ENCODE measurements at regions not wholly inside any gene's neighbourhood (a gene's known extent, or its start where the extent isn't known, plus 50 kb on each side); places are given as distances from the start of the nearest gene placed in this dataset.

- no peak overlapping the region for H4K12ac ChIP-seq (ENCODE audit: low read depth, low read length)
- H3K18ac ChIP-seq (ENCODE audit: low read length): no peak overlapping the region
- no peak overlapping the region for H2AFZ ChIP-seq (ENCODE audit: insufficient read depth, low read length, poor library complexity)
- H3K4me1 ChIP-seq (ENCODE audit: control insufficient read depth in 1 of 2, insufficient read depth in 2 of 2, low read length in 2 of 2): no peaks in the 10 kb centered on the region
- H2BK12ac ChIP-seq (ENCODE audit: low read length): no peak overlapping the region
- no peak overlapping the region for H2AK5ac ChIP-seq (ENCODE audit: low read length)
- no peak overlapping the region for H3K27ac ChIP-seq (ENCODE audit: low read depth, low read length)
- H4K91ac ChIP-seq (ENCODE audit: low read depth, low read length): no peak overlapping the region
- no peak overlapping the region for H3K9ac ChIP-seq (ENCODE audit: low read length)
- no peaks in the 10 kb centered on the region for H3K79me1 ChIP-seq (ENCODE audit: low read length)
- no peaks in the 10 kb centered on the region for H3K79me2 ChIP-seq (ENCODE audit: control insufficient read depth, insufficient read depth, low read length, poor library complexity)
- H3K9me3 ChIP-seq (ENCODE audit: insufficient read depth, low read depth, low read length): no peaks in the 10 kb centered on the region
- H3K27me3 ChIP-seq (ENCODE audit: insufficient read depth, low read length): no peaks in the 10 kb centered on the region
- H3K36me3 ChIP-seq (ENCODE audit: control insufficient read depth in 1 of 2, insufficient read depth in 2 of 2, low read length in 2 of 2): no peaks in the 10 kb centered on the region
- no peak overlapping the region for H3K23ac ChIP-seq (ENCODE audit: low read length)
- WGBS (ENCODE audit: extremely low coverage, insufficient coverage, insufficient read length): no CpG with 5 or more reads among the region's 4 CpGs
- H2BK120ac ChIP-seq (ENCODE audit: insufficient read depth, low read length, poor library complexity): no peak overlapping the region
- DNase-seq: no peak
- H3K4me3 ChIP-seq (ENCODE audit: low read depth, low read length): no peak overlapping the region
- H3K4ac ChIP-seq (ENCODE audit: low read depth, low read length): no peak overlapping the region
- H3K14ac ChIP-seq (ENCODE audit: low read length): no peak overlapping the region
- no peak overlapping the region for H4K8ac ChIP-seq (ENCODE audit: low read depth, low read length)
- H3K4me2 ChIP-seq (ENCODE audit: low read length): no peak overlapping the region
- no peak overlapping the region for H2BK5ac ChIP-seq (ENCODE audit: low read depth, low read length, poor library complexity)
Measured at GRCh38 chr13:29952245-29952644, 101.8 kb upstream of the UBL3 start.

- Histone ChIP-seq H4K12ac (ENCODE audit: low read depth, low read length) (no peak overlapping the region), H3K79me1 (ENCODE audit: low read length) (no peaks in the 10 kb centered on the region), H2BK12ac (ENCODE audit: low read length) (no peak overlapping the region), H2BK120ac (ENCODE audit: insufficient read depth, low read length, poor library complexity) (no peak overlapping the region), H3K79me2 (ENCODE audit: control insufficient read depth, insufficient read depth, low read length, poor library complexity) (no peaks in the 10 kb centered on the region), H2BK5ac (ENCODE audit: low read depth, low read length, poor library complexity) (no peak overlapping the region), H3K4ac (ENCODE audit: low read depth, low read length) (no peak overlapping the region), H3K14ac (ENCODE audit: low read length) (no peak overlapping the region), H2AFZ (ENCODE audit: insufficient read depth, low read length, poor library complexity) (no peak overlapping the region), H3K9ac (ENCODE audit: low read length) (no peak overlapping the region), H4K8ac (ENCODE audit: low read depth, low read length) (no peak overlapping the region), H3K4me3 (ENCODE audit: low read depth, low read length) (no peak overlapping the region), H3K27ac (ENCODE audit: low read depth, low read length) (no peak overlapping the region), H4K91ac (ENCODE audit: low read depth, low read length) (no peak overlapping the region), H3K18ac (ENCODE audit: low read length) (no peak overlapping the region), H3K36me3 (ENCODE audit: control insufficient read depth in 1 of 2, insufficient read depth in 2 of 2, low read length in 2 of 2) (no peaks in the 10 kb centered on the region), H3K4me1 (ENCODE audit: control insufficient read depth in 1 of 2, insufficient read depth in 2 of 2, low read length in 2 of 2) (peaks cover 0 to under 1% of the 10 kb centered on the region in 2 experiments), H3K23ac (ENCODE audit: low read length) (no peak overlapping the region), H2AK5ac (ENCODE audit: low read length) (no peak overlapping the region), H3K4me2 (ENCODE audit: low read length) (no peak overlapping the region), H3K27me3 (ENCODE audit: insufficient read depth, low read length) (no peaks in the 10 kb centered on the region), H3K9me3 (ENCODE audit: insufficient read depth, low read depth, low read length) (no peaks in the 10 kb centered on the region)
- no CpG with 5 or more reads among the region's 8 CpGs for WGBS (ENCODE audit: extremely low coverage, insufficient coverage, insufficient read length)
- DNase-seq: no peak
Measured at GRCh38 chr13:29948791-29949190, 98.4 kb upstream of the UBL3 start.

- H3K23ac ChIP-seq (ENCODE audit: low read length): no peak overlapping the region
- no peak overlapping the region for H3K27ac ChIP-seq (ENCODE audit: low read depth, low read length)
- no peak overlapping the region for H3K9ac ChIP-seq (ENCODE audit: low read length)
- H4K12ac ChIP-seq (ENCODE audit: low read depth, low read length): no peak overlapping the region
- no peak overlapping the region for H3K14ac ChIP-seq (ENCODE audit: low read length)
- no peaks in the 10 kb centered on the region for H3K79me1 ChIP-seq (ENCODE audit: low read length)
- DNase-seq: no peak
- no peaks in the 10 kb centered on the region for H3K9me3 ChIP-seq (ENCODE audit: insufficient read depth, low read depth, low read length)
- H3K79me2 ChIP-seq (ENCODE audit: control insufficient read depth, insufficient read depth, low read length, poor library complexity): no peaks in the 10 kb centered on the region
- peaks cover 0 to 2% of the 10 kb centered on the region in 2 experiments for H3K4me1 ChIP-seq (ENCODE audit: control insufficient read depth in 1 of 2, insufficient read depth in 2 of 2, low read length in 2 of 2)
- H3K36me3 ChIP-seq (ENCODE audit: control insufficient read depth in 1 of 2, insufficient read depth in 2 of 2, low read length in 2 of 2): no peaks in the 10 kb centered on the region
- H2AK5ac ChIP-seq (ENCODE audit: low read length): no peak overlapping the region
- H4K91ac ChIP-seq (ENCODE audit: low read depth, low read length): no peak overlapping the region
- H3K18ac ChIP-seq (ENCODE audit: low read length): no peak overlapping the region
- H2BK120ac ChIP-seq (ENCODE audit: insufficient read depth, low read length, poor library complexity): no peak overlapping the region
- H2BK5ac ChIP-seq (ENCODE audit: low read depth, low read length, poor library complexity): no peak overlapping the region
- H2BK12ac ChIP-seq (ENCODE audit: low read length): no peak overlapping the region
- no peak overlapping the region for H2AFZ ChIP-seq (ENCODE audit: insufficient read depth, low read length, poor library complexity)
- no peaks in the 10 kb centered on the region for H3K27me3 ChIP-seq (ENCODE audit: insufficient read depth, low read length)
- H3K4ac ChIP-seq (ENCODE audit: low read depth, low read length): no peak overlapping the region
- no peak overlapping the region for H3K4me3 ChIP-seq (ENCODE audit: low read depth, low read length)
- no CpG with 5 or more reads among the region's 7 CpGs for WGBS (ENCODE audit: extremely low coverage, insufficient coverage, insufficient read length)
- H4K8ac ChIP-seq (ENCODE audit: low read depth, low read length): no peak overlapping the region
- H3K4me2 ChIP-seq (ENCODE audit: low read length): no peak overlapping the region
Measured at GRCh38 chr13:29948244-29948643, 97.8 kb upstream of the UBL3 start.

GRCh38 chr13:29947839-29948238 is 97.4 kb upstream of the UBL3 start:
- Histone ChIP-seq H3K23ac (ENCODE audit: low read length) (no peak overlapping the region), H3K4ac (ENCODE audit: low read depth, low read length) (no peak overlapping the region), H3K4me1 (ENCODE audit: control insufficient read depth in 1 of 2, insufficient read depth in 2 of 2, low read length in 2 of 2) (peaks cover 0 to 2% of the 10 kb centered on the region in 2 experiments), H2BK120ac (ENCODE audit: insufficient read depth, low read length, poor library complexity) (no peak overlapping the region), H3K79me1 (ENCODE audit: low read length) (no peaks in the 10 kb centered on the region), H2BK12ac (ENCODE audit: low read length) (no peak overlapping the region), H3K9me3 (ENCODE audit: insufficient read depth, low read depth, low read length) (no peaks in the 10 kb centered on the region), H4K91ac (ENCODE audit: low read depth, low read length) (no peak overlapping the region), H2AK5ac (ENCODE audit: low read length) (no peak overlapping the region), H3K18ac (ENCODE audit: low read length) (no peak overlapping the region), H2AFZ (ENCODE audit: insufficient read depth, low read length, poor library complexity) (no peak overlapping the region), H3K4me2 (ENCODE audit: low read length) (no peak overlapping the region), H3K4me3 (ENCODE audit: low read depth, low read length) (no peak overlapping the region), H4K8ac (ENCODE audit: low read depth, low read length) (no peak overlapping the region), H2BK5ac (ENCODE audit: low read depth, low read length, poor library complexity) (no peak overlapping the region), H3K36me3 (ENCODE audit: control insufficient read depth in 1 of 2, insufficient read depth in 2 of 2, low read length in 2 of 2) (no peaks in the 10 kb centered on the region), H4K12ac (ENCODE audit: low read depth, low read length) (no peak overlapping the region), H3K14ac (ENCODE audit: low read length) (no peak overlapping the region), H3K27me3 (ENCODE audit: insufficient read depth, low read length) (no peaks in the 10 kb centered on the region), H3K9ac (ENCODE audit: low read length) (no peak overlapping the region), H3K27ac (ENCODE audit: low read depth, low read length) (no peak overlapping the region), H3K79me2 (ENCODE audit: control insufficient read depth, insufficient read depth, low read length, poor library complexity) (no peaks in the 10 kb centered on the region)
- no peak for DNase-seq
- WGBS (ENCODE audit: extremely low coverage, insufficient coverage, insufficient read length): no CpG with 5 or more reads among the region's 11 CpGs
